Neural progenitor cell (in vitro differentiated cells): ENCODE measurements at regions not wholly inside any gene's neighbourhood (a gene's known extent, or its start where the extent isn't known, plus 50 kb on each side); places are given as distances from the start of the nearest gene placed in this dataset.

Experiments
- CTCF ChIP-seq: fragments of 200-600 bp; sonication (generic); IDR thresholded peaks from 2 replicates; pipeline ENCODE4 v1.5.1; 2017; ENCODE audit warnings: antibody characterized with exemption, mild to moderate bottlenecking
- EZH2 ChIP-seq: fragments of 200-600 bp; sonication (generic); IDR thresholded peaks from 2 replicates; pipeline ENCODE4 v1.6.1; 2017; ENCODE audit warnings: antibody characterized with exemption, mild to moderate bottlenecking, moderate library complexity
- EZH2phosphoT487 ChIP-seq: fragments of 200-600 bp; sonication (generic); IDR thresholded peaks from 2 replicates; pipeline ENCODE4 v1.6.1; 2017; ENCODE audit warnings: antibody characterized with exemption

- TF ChIP-seq CTCF (no peak), EZH2 (no peak), EZH2phosphoT487 (no peak)
These were observed 186.2 kb upstream of the CRBN start for GRCh38 chr3:3365716-3366115.
